H1 (cell line): ENCODE measurements at regions not wholly inside any gene's neighbourhood (a gene's known extent, or its start where the extent isn't known, plus 50 kb on each side); places are given as distances from the start of the nearest gene placed in this dataset.

Source experiments
- CTCF ChIA-PET: fragments of 300-600 bp; sonication (Branson Sonifier 250); formaldehyde crosslinking; loops from one replicate; lab custom pipeline; 2021; ENCODE audit not compliant: partially characterized antibody; lab: Charles Lee
- POLR2A ChIA-PET: fragments of 300-600 bp; sonication (Branson Sonifier 250); formaldehyde crosslinking; loops from one replicate; lab custom pipeline; 2021; ENCODE audit warnings: inconsistent platforms; ENCODE audit not compliant: partially characterized antibody; lab: Charles Lee
- DNase-seq, 2 experiments: peaks; one replicate each; pipeline versions ENCODE4 v3.0.0 to v3.0.0-alpha.2; 2010 to 2022; ENCODE audit warnings: low spot score in 2 of 2, low read depth in 1 of 2, mixed read lengths in 1 of 2
- FAIRE-seq: peaks from 2 replicates; lab custom pipeline; 2011; peaks lifted over from hg19 to GRCh38; lab: Jason Lieb, UNC
- H2AFZ ChIP-seq: 2 replicates; pipeline ENCODE4 v1.8.1; 2012; ENCODE audit warnings: low read length, inconsistent platforms
- H2AK5ac ChIP-seq: 2 replicates; pipeline ENCODE4 v1.6.1; 2013; ENCODE audit warnings: low read depth, low read length
- H2BK120ac ChIP-seq: replicated peaks from 2 replicates; pipeline ENCODE3; 2013; ENCODE audit warnings: low read depth, low read length, inconsistent platforms
- H2BK12ac ChIP-seq: 2 replicates; pipeline ENCODE4 v1.6.1; 2013; ENCODE audit warnings: low read depth, low read length
- H2BK15ac ChIP-seq: 2 replicates; pipeline ENCODE4 v1.6.1; 2013; ENCODE audit warnings: low read length
- H2BK20ac ChIP-seq: 2 replicates; pipeline ENCODE4 v1.6.1; 2013; ENCODE audit warnings: low read length
- H2BK5ac ChIP-seq: 2 replicates; pipeline ENCODE4 v1.6.1; 2013; ENCODE audit warnings: low read depth, low read length
- H3K14ac ChIP-seq: 2 replicates; pipeline ENCODE4 v1.6.1; 2013; ENCODE audit warnings: inconsistent platforms; ENCODE audit not compliant: insufficient read length
- H3K18ac ChIP-seq: 2 replicates; pipeline ENCODE4 v1.6.1; 2013; ENCODE audit warnings: low read length; ENCODE audit errors: extremely low read depth
- H3K23ac ChIP-seq: 2 replicates; pipeline ENCODE4 v1.6.1; 2013; ENCODE audit warnings: inconsistent platforms; ENCODE audit not compliant: insufficient read length
- H3K23me2 ChIP-seq: 2 replicates; pipeline ENCODE4 v1.6.1; 2013; ENCODE audit warnings: low read depth, low read length
- H3K27ac ChIP-seq: 2 replicates; pipeline ENCODE4 v1.6.1; 2011; ENCODE audit warnings: low read depth, low read length, inconsistent platforms
- H3K27me3 ChIP-seq, 4 experiments: replicated peaks in 1 of 4; 1 replicate in 1 of 4; 2 replicates in 3 of 4; pipeline versions ENCODE4 v1.6.1 to v1.8.1; 2011 to 2013; ENCODE audit warnings: low read length in 3 of 4, mild to moderate bottlenecking in 3 of 4, inconsistent platforms in 2 of 4, mixed read lengths in 2 of 4, moderate library complexity in 1 of 4; ENCODE audit not compliant: control insufficient read depth in 3 of 4, insufficient read depth in 3 of 4; ENCODE audit errors: extremely low read depth in 1 of 4
- H3K36me3 ChIP-seq, 4 experiments: 2 replicates each; pipeline versions ENCODE4 v1.6.1 to v1.8.1; 2011 to 2013; ENCODE audit warnings: mild to moderate bottlenecking in 4 of 4, low read length in 3 of 4, moderate library complexity in 2 of 4, control low read depth in 1 of 4, inconsistent platforms in 1 of 4; ENCODE audit not compliant: insufficient read depth in 4 of 4, control insufficient read depth in 2 of 4
- H3K4ac ChIP-seq: replicated peaks from 2 replicates; pipeline ENCODE3; 2013; ENCODE audit warnings: low read length, low read depth, mixed read lengths, inconsistent platforms; ENCODE audit not compliant: insufficient read length
- H3K4me1 ChIP-seq, 4 experiments: replicated peaks in 1 of 4; 1 replicate in 1 of 4; 2 replicates in 3 of 4; pipeline versions ENCODE4 v1.6.1 to v1.8.1; 2011 to 2013; ENCODE audit warnings: low read length in 3 of 4, inconsistent platforms in 2 of 4, mixed read lengths in 1 of 4; ENCODE audit not compliant: insufficient read depth in 4 of 4, control insufficient read depth in 3 of 4
- H3K4me2 ChIP-seq, 2 experiments: 2 replicates each; pipeline versions ENCODE4 v1.6.1 to v1.8.1; 2011 to 2013; ENCODE audit warnings: low read depth in 2 of 2, low read length in 2 of 2, control low read depth in 1 of 2, inconsistent platforms in 1 of 2, mild to moderate bottlenecking in 1 of 2; ENCODE audit not compliant: insufficient read depth in 1 of 2
- H3K4me3 ChIP-seq, 4 experiments: fragments of 200-600, 300-600 bp in 1 of 4; sonication (generic), shearing (Covaris generic), sonication (Bioruptor Twin) in 1 of 4; 2 replicates each; pipeline versions ENCODE4 v1.5.1 to v1.8.1; 2011 to 2016; ENCODE audit warnings: low read length in 4 of 4, low read depth in 3 of 4, control low read depth in 2 of 4, inconsistent platforms in 2 of 4, mild to moderate bottlenecking in 2 of 4, mixed read lengths in 1 of 4, moderate library complexity in 1 of 4; ENCODE audit not compliant: insufficient read depth in 2 of 4; ENCODE audit errors: extremely low read depth in 1 of 4
- H3K56ac ChIP-seq: replicated peaks from 2 replicates; pipeline ENCODE3; 2013; ENCODE audit warnings: low read depth, mild to moderate bottlenecking, mixed read lengths, low read length, inconsistent platforms; ENCODE audit not compliant: insufficient read length
- H3K79me1 ChIP-seq: 2 replicates; pipeline ENCODE4 v1.6.1; 2013; ENCODE audit warnings: low read depth, low read length, control low read depth
- H3K79me2 ChIP-seq, 2 experiments: 2 replicates each; pipeline versions ENCODE4 v1.6.1 to v1.8.1; 2012 to 2013; ENCODE audit warnings: low read length in 2 of 2, mild to moderate bottlenecking in 2 of 2, inconsistent platforms in 1 of 2; ENCODE audit not compliant: insufficient read depth in 2 of 2, control insufficient read depth in 1 of 2
- H3K9ac ChIP-seq, 4 experiments: replicated peaks in 1 of 4; 1 replicate in 1 of 4; 2 replicates in 3 of 4; pipeline versions ENCODE4 v1.6.1 to v1.8.1; 2011 to 2013; ENCODE audit warnings: low read depth in 3 of 4, low read length in 3 of 4, control low read depth in 2 of 4, mild to moderate bottlenecking in 2 of 4, moderate library complexity in 2 of 4, inconsistent platforms in 1 of 4; ENCODE audit errors: extremely low read depth in 1 of 4
- H3K9me3 ChIP-seq, 2 experiments: 2 replicates each; pipeline versions ENCODE4 v1.6.1 to v1.8.1; 2012 to 2013; ENCODE audit warnings: mild to moderate bottlenecking in 2 of 2, moderate library complexity in 2 of 2, control low read depth in 1 of 2, inconsistent platforms in 1 of 2, low read depth in 1 of 2, low read length in 1 of 2, mixed read lengths in 1 of 2; ENCODE audit not compliant: insufficient read depth in 2 of 2
- H4K20me1 ChIP-seq, 2 experiments: replicated peaks in 1 of 2; 2 replicates each; pipeline versions ENCODE3 to v1.8.1; 2011 to 2013; ENCODE audit warnings: inconsistent platforms in 2 of 2, low read length in 2 of 2, mild to moderate bottlenecking in 1 of 2; ENCODE audit not compliant: insufficient read depth in 2 of 2, control insufficient read depth in 1 of 2
- H4K5ac ChIP-seq: 2 replicates; pipeline ENCODE4 v1.6.1; 2013; ENCODE audit warnings: low read length, low read depth, mixed read lengths, inconsistent platforms; ENCODE audit not compliant: insufficient read length
- H4K8ac ChIP-seq: 2 replicates; pipeline ENCODE4 v1.8.0; 2013; ENCODE audit warnings: mild to moderate bottlenecking, moderate library complexity, low read length, inconsistent platforms; ENCODE audit not compliant: insufficient read depth; ENCODE audit errors: extremely low read depth
- H4K91ac ChIP-seq: replicated peaks from 2 replicates; pipeline ENCODE3; 2013; ENCODE audit warnings: low read length, mixed read lengths, inconsistent platforms; ENCODE audit not compliant: insufficient read length
- BACH1 ChIP-seq: IDR thresholded peaks from 2 replicates; pipeline ENCODE4 v1.6.1; 2012; ENCODE audit warnings: low read length, improper control_type of control experiment
- FOSL1 ChIP-seq: IDR thresholded peaks from 2 replicates; pipeline ENCODE4 v1.6.1; 2011; ENCODE audit warnings: mild to moderate bottlenecking, low read depth, low read length, moderate library complexity; ENCODE audit not compliant: insufficient read depth
- HDAC2 ChIP-seq, 2 experiments: fragments of 300-600 bp in 1 of 2; sonication (generic) in 1 of 2; IDR thresholded peaks; 2 replicates each; pipeline ENCODE4 v1.6.1; 2011 to 2012; ENCODE audit warnings: low read depth in 2 of 2, low read length in 2 of 2, mild to moderate bottlenecking in 2 of 2, moderate library complexity in 2 of 2, borderline replicate concordance in 1 of 2, inconsistent platforms in 1 of 2
- KDM1A ChIP-seq: fragments of 200-600, 300-600 bp; sonication (generic); IDR thresholded peaks from 2 replicates; pipeline ENCODE4 v1.7.1; 2016; ENCODE audit warnings: mild to moderate bottlenecking, low read length, borderline replicate concordance
- POLR2A ChIP-seq, 2 experiments: IDR thresholded peaks; 1 replicate in 1 of 2; 2 replicates in 1 of 2; pipeline ENCODE4 v1.6.1; 2011; ENCODE audit warnings: low read depth in 2 of 2, low read length in 2 of 2, mild to moderate bottlenecking in 2 of 2; ENCODE audit errors: control extremely low read depth in 1 of 2
- WGBS, 2 experiments: shearing (Covaris generic) in 1 of 2; methylation state at CpG; one replicate each; pipeline versions ENCODE4 v1.1.6 to v1.1.7; 2013 to 2015; ENCODE audit warnings: low lambda C conversion rate in 2 of 2, mixed read lengths in 2 of 2, inconsistent platforms in 1 of 2, low coverage in 1 of 2, missing lambda C conversion rate in 1 of 2; ENCODE audit not compliant: insufficient replicate concordance in 2 of 2, insufficient coverage in 1 of 2, insufficient read length in 1 of 2; ENCODE audit errors: extremely low coverage in 1 of 2, missing lambda C conversion rate in 1 of 2; 5-methylcytosine and 5-hydroxymethylcytosine counted together

GRCh38 chr2:152260939-152261338 lies 74.0 kb upstream of the FMNL2 start:
- no peaks in the 10 kb centered on the region for H3K36me3 ChIP-seq
- H3K14ac ChIP-seq: no peak overlapping the region
- FAIRE-seq: no peak

More at GRCh38 chr2:152260939-152261338, 74.0 kb upstream of the FMNL2 start:
- H3K4ac ChIP-seq: no peak overlapping the region
- H2BK20ac ChIP-seq: no peak overlapping the region
- H2AFZ ChIP-seq: no peak overlapping the region
- no peak overlapping the region for H2BK15ac ChIP-seq
- no peak overlapping the region for H3K9ac ChIP-seq
- no peak for TF ChIP-seq BACH1
- TF ChIP-seq HDAC2 (IDR thresholded peaks at IDR 0.05; ENCODE audit: borderline replicate concordance in 1 of 2, low read depth in 2 of 2, low read length in 2 of 2): peak in 1 of 2 experiments; percentile 42; a peak in 1 of 4 replicates
- TF ChIP-seq POLR2A (IDR thresholded peaks at IDR 0.05; ENCODE audit: control extremely low read depth in 1 of 2, low read depth in 2 of 2, low read length in 2 of 2): no peak
- TF ChIP-seq KDM1A: 0 out of 2 replicates have a peak, but pooled peaks have one; percentile 61
- no peak for TF ChIP-seq FOSL1
- no peak overlapping the region for H2BK5ac ChIP-seq
- peaks cover 0 to 4% of the 10 kb centered on the region in 2 experiments; a peak in 1 of 4 replicates for H3K9me3 ChIP-seq
- WGBS, 2 experiments: 92% methylated on average over 4 of the region's 4 CpGs; no CpG with 5 or more reads in 1 of the 2 experiments
- H3K23me2 ChIP-seq: no peaks in the 10 kb centered on the region
- H4K91ac ChIP-seq: no peak overlapping the region
- H3K23ac ChIP-seq: no peak overlapping the region
- no peak overlapping the region for H3K56ac ChIP-seq
- no peak overlapping the region for H3K27ac ChIP-seq
- DNase-seq: no peak
- no peak overlapping the region for H2BK12ac ChIP-seq
- ChIA-PET POLR2A (no interaction called here), CTCF (interaction anchor here (2.0 kb wide), 1 partner anchor 15 kb away, joined by 6 read pairs; no protein-coding TSS in a partner anchor)
- H3K79me2 ChIP-seq: no peaks in the 10 kb centered on the region
- no peak overlapping the region for H2BK120ac ChIP-seq
- H3K18ac ChIP-seq: no peak overlapping the region
- H3K27me3 ChIP-seq: no peaks in the 10 kb centered on the region
- H3K79me1 ChIP-seq: no peaks in the 10 kb centered on the region
- H3K4me2 ChIP-seq: no peak overlapping the region
- no peaks in the 10 kb centered on the region for H3K4me1 ChIP-seq
- H4K20me1 ChIP-seq: no peaks in the 10 kb centered on the region
- H3K4me3 ChIP-seq: no peak overlapping the region
- no peak overlapping the region for H2AK5ac ChIP-seq
- H4K8ac ChIP-seq: no peak overlapping the region
- no peak overlapping the region for H4K5ac ChIP-seq
